ENCODE measurements at regions not wholly inside any gene's neighbourhood (a gene's known extent, or its start where the extent isn't known, plus 50 kb on each side); places are given as distances from the start of the nearest gene placed in this dataset.

DNA sequence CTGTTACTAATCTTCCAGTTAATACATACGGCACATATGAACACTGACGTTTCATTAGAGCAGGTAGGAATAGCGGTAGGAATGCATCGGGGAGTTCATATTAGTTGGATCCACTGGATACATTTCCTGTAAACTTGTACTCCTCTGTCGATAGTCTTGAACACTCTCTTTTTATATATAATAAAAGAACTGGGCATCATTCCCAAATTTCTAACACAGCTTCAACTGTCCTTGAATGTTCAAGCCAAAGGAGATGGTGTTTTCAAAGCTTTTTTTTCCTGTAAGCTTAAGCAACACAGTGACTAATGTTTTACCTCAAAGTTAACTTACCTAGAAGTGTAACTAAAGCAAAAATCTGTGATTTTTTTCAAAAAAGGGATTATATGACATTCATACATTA lies 195.3 kb downstream of the UTRN start:
- H3K9ac ChIP-seq (ENCODE audit: low read depth in 1 of 2, low read length in 2 of 2) = no peak overlapping the region
- no peak overlapping the region for H3K27ac ChIP-seq (ENCODE audit: low read depth in 1 of 2, low read length in 2 of 2)
- WGBS = 86% methylated on average over 5 of the region's 5 CpGs
- no peak overlapping the region for H3K4me3 ChIP-seq (ENCODE audit: low read depth in 1 of 3, low read length in 3 of 3)
- no peaks in the 10 kb centered on the region for H3K27me3 ChIP-seq (ENCODE audit: control insufficient read depth in 4 of 4, insufficient read depth in 4 of 4, low read length in 3 of 4)
- H3K4me1 ChIP-seq (ENCODE audit: control insufficient read depth in 4 of 4, insufficient read depth in 4 of 4, low read length in 3 of 4) = peaks cover 0 to 6% (median 2%) of the 10 kb centered on the region in 4 donors
- no peak for TF ChIP-seq FOXA1 (IDR thresholded peaks at IDR 0.05)
- TF ChIP-seq, protein P1, sequence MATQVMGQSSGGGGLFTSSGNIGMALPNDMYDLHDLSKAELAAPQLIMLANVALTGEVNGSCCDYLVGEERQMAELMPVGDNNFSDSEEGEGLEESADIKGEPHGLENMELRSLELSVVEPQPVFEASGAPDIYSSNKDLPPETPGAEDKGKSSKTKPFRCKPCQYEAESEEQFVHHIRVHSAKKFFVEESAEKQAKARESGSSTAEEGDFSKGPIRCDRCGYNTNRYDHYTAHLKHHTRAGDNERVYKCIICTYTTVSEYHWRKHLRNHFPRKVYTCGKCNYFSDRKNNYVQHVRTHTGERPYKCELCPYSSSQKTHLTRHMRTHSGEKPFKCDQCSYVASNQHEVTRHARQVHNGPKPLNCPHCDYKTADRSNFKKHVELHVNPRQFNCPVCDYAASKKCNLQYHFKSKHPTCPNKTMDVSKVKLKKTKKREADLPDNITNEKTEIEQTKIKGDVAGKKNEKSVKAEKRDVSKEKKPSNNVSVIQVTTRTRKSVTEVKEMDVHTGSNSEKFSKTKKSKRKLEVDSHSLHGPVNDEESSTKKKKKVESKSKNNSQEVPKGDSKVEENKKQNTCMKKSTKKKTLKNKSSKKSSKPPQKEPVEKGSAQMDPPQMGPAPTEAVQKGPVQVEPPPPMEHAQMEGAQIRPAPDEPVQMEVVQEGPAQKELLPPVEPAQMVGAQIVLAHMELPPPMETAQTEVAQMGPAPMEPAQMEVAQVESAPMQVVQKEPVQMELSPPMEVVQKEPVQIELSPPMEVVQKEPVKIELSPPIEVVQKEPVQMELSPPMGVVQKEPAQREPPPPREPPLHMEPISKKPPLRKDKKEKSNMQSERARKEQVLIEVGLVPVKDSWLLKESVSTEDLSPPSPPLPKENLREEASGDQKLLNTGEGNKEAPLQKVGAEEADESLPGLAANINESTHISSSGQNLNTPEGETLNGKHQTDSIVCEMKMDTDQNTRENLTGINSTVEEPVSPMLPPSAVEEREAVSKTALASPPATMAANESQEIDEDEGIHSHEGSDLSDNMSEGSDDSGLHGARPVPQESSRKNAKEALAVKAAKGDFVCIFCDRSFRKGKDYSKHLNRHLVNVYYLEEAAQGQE (IDR thresholded peaks at IDR 0.05) = no peak
- no peak for TF ChIP-seq HNF4A (conservative IDR thresholded peaks at IDR 0.05)
- no peak for TF ChIP-seq RXRA (IDR thresholded peaks at IDR 0.05)
- no peak for TF ChIP-seq NR2F2 (IDR thresholded peaks at IDR 0.05)
- no peak for TF ChIP-seq JUND (IDR thresholded peaks at IDR 0.05)
- TF ChIP-seq YY1 (IDR thresholded peaks at IDR 0.05) = no peak
- TF ChIP-seq, protein P2, sequence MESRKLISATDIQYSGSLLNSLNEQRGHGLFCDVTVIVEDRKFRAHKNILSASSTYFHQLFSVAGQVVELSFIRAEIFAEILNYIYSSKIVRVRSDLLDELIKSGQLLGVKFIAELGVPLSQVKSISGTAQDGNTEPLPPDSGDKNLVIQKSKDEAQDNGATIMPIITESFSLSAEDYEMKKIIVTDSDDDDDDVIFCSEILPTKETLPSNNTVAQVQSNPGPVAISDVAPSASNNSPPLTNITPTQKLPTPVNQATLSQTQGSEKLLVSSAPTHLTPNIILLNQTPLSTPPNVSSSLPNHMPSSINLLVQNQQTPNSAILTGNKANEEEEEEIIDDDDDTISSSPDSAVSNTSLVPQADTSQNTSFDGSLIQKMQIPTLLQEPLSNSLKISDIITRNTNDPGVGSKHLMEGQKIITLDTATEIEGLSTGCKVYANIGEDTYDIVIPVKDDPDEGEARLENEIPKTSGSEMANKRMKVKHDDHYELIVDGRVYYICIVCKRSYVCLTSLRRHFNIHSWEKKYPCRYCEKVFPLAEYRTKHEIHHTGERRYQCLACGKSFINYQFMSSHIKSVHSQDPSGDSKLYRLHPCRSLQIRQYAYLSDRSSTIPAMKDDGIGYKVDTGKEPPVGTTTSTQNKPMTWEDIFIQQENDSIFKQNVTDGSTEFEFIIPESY (IDR thresholded peaks at IDR 0.05) = no peak
- TF ChIP-seq, protein P3, sequence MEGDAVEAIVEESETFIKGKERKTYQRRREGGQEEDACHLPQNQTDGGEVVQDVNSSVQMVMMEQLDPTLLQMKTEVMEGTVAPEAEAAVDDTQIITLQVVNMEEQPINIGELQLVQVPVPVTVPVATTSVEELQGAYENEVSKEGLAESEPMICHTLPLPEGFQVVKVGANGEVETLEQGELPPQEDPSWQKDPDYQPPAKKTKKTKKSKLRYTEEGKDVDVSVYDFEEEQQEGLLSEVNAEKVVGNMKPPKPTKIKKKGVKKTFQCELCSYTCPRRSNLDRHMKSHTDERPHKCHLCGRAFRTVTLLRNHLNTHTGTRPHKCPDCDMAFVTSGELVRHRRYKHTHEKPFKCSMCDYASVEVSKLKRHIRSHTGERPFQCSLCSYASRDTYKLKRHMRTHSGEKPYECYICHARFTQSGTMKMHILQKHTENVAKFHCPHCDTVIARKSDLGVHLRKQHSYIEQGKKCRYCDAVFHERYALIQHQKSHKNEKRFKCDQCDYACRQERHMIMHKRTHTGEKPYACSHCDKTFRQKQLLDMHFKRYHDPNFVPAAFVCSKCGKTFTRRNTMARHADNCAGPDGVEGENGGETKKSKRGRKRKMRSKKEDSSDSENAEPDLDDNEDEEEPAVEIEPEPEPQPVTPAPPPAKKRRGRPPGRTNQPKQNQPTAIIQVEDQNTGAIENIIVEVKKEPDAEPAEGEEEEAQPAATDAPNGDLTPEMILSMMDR (IDR thresholded peaks at IDR 0.05; ENCODE audit: low read depth, low read length, missing input control) = no peak
- TF ChIP-seq EGR1 (IDR thresholded peaks at IDR 0.05; ENCODE audit: low read depth in 2 of 2) = no peak
- TF ChIP-seq MAX (IDR thresholded peaks at IDR 0.05) = no peak
- no peak for TF ChIP-seq TAF1 (conservative IDR thresholded peaks at IDR 0.05)
- TF ChIP-seq HNF4G (IDR thresholded peaks at IDR 0.05) = no peak
- no peak for TF ChIP-seq GABPA (IDR thresholded peaks at IDR 0.05 in 1 of 2, conservative IDR thresholded peaks at IDR 0.05 in 1 of 2)
- TF ChIP-seq SP1 (IDR thresholded peaks at IDR 0.05) = no peak
- peaks cover 1 to 12% (median 6%) of the 10 kb centered on the region in 4 donors for H3K36me3 ChIP-seq (ENCODE audit: control insufficient read depth in 4 of 4, insufficient read depth in 3 of 4, low read depth in 1 of 4, low read length in 3 of 4)
- no peaks in the 10 kb centered on the region for H3K9me3 ChIP-seq (ENCODE audit: control insufficient read depth in 4 of 4, low read length in 3 of 4)
- no peak for DNase-seq (ENCODE audit: low spot score)

GRCh38 chr6:144481527-144481926 lies 196.4 kb downstream of the UTRN start:
- no peak for DNase-seq (ENCODE audit: low spot score)
- no peaks in the 10 kb centered on the region for H3K9me3 ChIP-seq (ENCODE audit: control insufficient read depth in 4 of 4, low read length in 3 of 4)
- H3K36me3 ChIP-seq (ENCODE audit: control insufficient read depth in 4 of 4, insufficient read depth in 3 of 4, low read depth in 1 of 4, low read length in 3 of 4) = peaks cover 1 to 16% (median 11%) of the 10 kb centered on the region in 4 donors
- H3K27ac ChIP-seq (ENCODE audit: low read depth in 1 of 2, low read length in 2 of 2) = no peak overlapping the region
- no peak overlapping the region for H3K9ac ChIP-seq (ENCODE audit: low read depth in 1 of 2, low read length in 2 of 2)
- H3K27me3 ChIP-seq (ENCODE audit: control insufficient read depth in 4 of 4, insufficient read depth in 4 of 4, low read length in 3 of 4) = no peaks in the 10 kb centered on the region
- peaks cover 0 to 6% (median 2%) of the 10 kb centered on the region in 4 donors for H3K4me1 ChIP-seq (ENCODE audit: control insufficient read depth in 4 of 4, insufficient read depth in 4 of 4, low read length in 3 of 4)
- WGBS = 78% methylated on average over 6 of the region's 6 CpGs
- H3K4me3 ChIP-seq (ENCODE audit: low read depth in 1 of 3, low read length in 3 of 3) = no peak overlapping the region
- TF ChIP-seq, protein P2 (IDR thresholded peaks at IDR 0.05) = no peak
- TF ChIP-seq, protein P3 (IDR thresholded peaks at IDR 0.05; ENCODE audit: low read depth, low read length, missing input control) = no peak
- TF ChIP-seq, protein P1 (IDR thresholded peaks at IDR 0.05) = no peak
- TF ChIP-seq FOXA2 (IDR thresholded peaks at IDR 0.05) (no peak), MAX (IDR thresholded peaks at IDR 0.05) (no peak), FOXA1 (IDR thresholded peaks at IDR 0.05) (no peak), EGR1 (IDR thresholded peaks at IDR 0.05; ENCODE audit: low read depth in 2 of 2) (no peak)

Measured in liver (tissue), 8 donors.